ENCODE measurements at regions not wholly inside any gene's neighbourhood (a gene's known extent, or its start where the extent isn't known, plus 50 kb on each side); places are given as distances from the start of the nearest gene placed in this dataset.

- Histone ChIP-seq H3K4me2 (ENCODE audit: low read depth, low read length) (no peak overlapping the region), H4K5ac (ENCODE audit: low read depth, low read length) (no peak overlapping the region), H3K9ac (ENCODE audit: low read depth, low read length) (no peak overlapping the region), H3K4me1 (ENCODE audit: control insufficient read depth, insufficient read depth, low read length) (no peaks in the 10 kb centered on the region), H3K79me1 (ENCODE audit: low read depth in 1 of 2, low read length in 2 of 2) (no peaks in the 10 kb centered on the region), H2AK9ac (replicated peaks; ENCODE audit: low read depth, low read length, poor library complexity) (no peak overlapping the region), H2BK5ac (ENCODE audit: low read depth, low read length, poor library complexity, severe bottlenecking) (no peak overlapping the region), H2BK20ac (ENCODE audit: low read depth, low read length) (no peak overlapping the region), H4K91ac (ENCODE audit: insufficient read depth, low read depth, low read length) (no peak overlapping the region), H3K4me3 (ENCODE audit: insufficient read depth, low read depth, low read length) (no peak overlapping the region), H2AK5ac (ENCODE audit: low read depth, low read length) (no peak overlapping the region), H3K9me3 (ENCODE audit: control insufficient read depth, insufficient read depth, low read length) (no peaks in the 10 kb centered on the region), H4K20me1 (ENCODE audit: insufficient read depth, low read length) (no peaks in the 10 kb centered on the region), H3K36me3 (ENCODE audit: control insufficient read depth, insufficient read depth, low read length) (no peaks in the 10 kb centered on the region), H3K18ac (ENCODE audit: low read depth, low read length) (no peak overlapping the region), H2AFZ (replicated peaks; ENCODE audit: low read length, poor library complexity) (peak overlapping the region; percentile 52), H2BK15ac (ENCODE audit: low read depth, low read length) (no peak overlapping the region), H2BK120ac (ENCODE audit: low read depth, low read length) (no peak overlapping the region), H4K8ac (ENCODE audit: low read depth in 2 of 2, low read length in 2 of 2) (no peak overlapping the region), H3K14ac (replicated peaks; ENCODE audit: low read depth, low read length) (no peak overlapping the region), H3K23ac (ENCODE audit: low read depth, low read length) (no peak overlapping the region), H3K27me3 (ENCODE audit: control insufficient read depth, insufficient read depth, low read length) (no peaks in the 10 kb centered on the region; the same call in none of the 2 replicates), H3K27ac (ENCODE audit: insufficient read depth, low read length) (no peak overlapping the region), H3K9me1 (ENCODE audit: insufficient read depth, low read length) (no peaks in the 10 kb centered on the region), H3K4ac (ENCODE audit: low read depth, low read length) (no peak overlapping the region), H3K56ac (ENCODE audit: extremely low read depth, insufficient read depth, low read length) (no peak overlapping the region)
- ChIA-PET CTCF (no interaction called here), POLR2A (ENCODE audit: unreplicated experiment) (no interaction called here)
- ATAC-seq (ENCODE audit: low read depth) (no peak), DNase-seq (no peak)
- in situ Hi-C loops (cut with MboI; ENCODE audit: low sequenced_read_pairs), result no loop called here
- 64% methylated on average over 5 of the region's 22 CpGs; no CpG with 5 or more reads in 1 of the 2 experiments for WGBS, 2 experiments (ENCODE audit: extremely low coverage in 2 of 2, insufficient read length in 1 of 2)
- dilution Hi-C loops (cut with HindIII; ENCODE audit: low sequenced_read_pairs, unreplicated experiment), result no loop called here
- no TSS peak for BruUV-seq (replicated peaks)
- TF ChIP-seq RCOR1 (IDR thresholded peaks at IDR 0.05; ENCODE audit: insufficient replicate concordance, low read length) (no peak), POLR2A (IDR thresholded peaks at IDR 0.05; ENCODE audit: low read depth, low read length) (no peak), RFX5 (IDR thresholded peaks at IDR 0.05; ENCODE audit: low read depth, low read length) (no peak), CEBPB (IDR thresholded peaks at IDR 0.05; ENCODE audit: low read depth, low read length) (no peak), FOS (IDR thresholded peaks at IDR 0.05; ENCODE audit: low read depth, low read length) (no peak), MAZ (IDR thresholded peaks at IDR 0.05; ENCODE audit: borderline replicate concordance, low read depth, low read length) (no peak), MXI1 (IDR thresholded peaks at IDR 0.05; ENCODE audit: borderline replicate concordance, low read depth, low read length) (no peak)
- intact Hi-C loops (cut with micrococcal nuclease), result no loop called here
Measured at GRCh38 chr6:163635731-163636364, 221.3 kb downstream of the QKI start.

Data from IMR-90 (cell line).